ENCODE measurements at regions not wholly inside any gene's neighbourhood (a gene's known extent, or its start where the extent isn't known, plus 50 kb on each side); places are given as distances from the start of the nearest gene placed in this dataset.
A peak's percentile ranks its signal among the peaks of the same experiment; 100 is the strongest.

GRCh38 chr6:91330896-91331295 is 744.0 kb upstream of the MAP3K7 start:
- Histone ChIP-seq H3K4me3 (ENCODE audit: low read length) (no peak overlapping the region), H3K27ac (ENCODE audit: low read length) (no peak overlapping the region), H3K36me3 (ENCODE audit: control insufficient read depth, insufficient read depth, low read length) (no peaks in the 10 kb centered on the region), H3K4me1 (ENCODE audit: control insufficient read depth, insufficient read depth, low read length) (no peaks in the 10 kb centered on the region), H3K9me3 (ENCODE audit: control insufficient read depth, low read depth, low read length) (no peaks in the 10 kb centered on the region), H3K27me3 (ENCODE audit: control insufficient read depth, insufficient read depth, low read length) (no peaks in the 10 kb centered on the region)
- no peak for DNase-seq
- 80% methylated on average over 1 of the region's 1 CpG for WGBS (ENCODE audit: insufficient coverage, low lambda C conversion rate)

DNA sequence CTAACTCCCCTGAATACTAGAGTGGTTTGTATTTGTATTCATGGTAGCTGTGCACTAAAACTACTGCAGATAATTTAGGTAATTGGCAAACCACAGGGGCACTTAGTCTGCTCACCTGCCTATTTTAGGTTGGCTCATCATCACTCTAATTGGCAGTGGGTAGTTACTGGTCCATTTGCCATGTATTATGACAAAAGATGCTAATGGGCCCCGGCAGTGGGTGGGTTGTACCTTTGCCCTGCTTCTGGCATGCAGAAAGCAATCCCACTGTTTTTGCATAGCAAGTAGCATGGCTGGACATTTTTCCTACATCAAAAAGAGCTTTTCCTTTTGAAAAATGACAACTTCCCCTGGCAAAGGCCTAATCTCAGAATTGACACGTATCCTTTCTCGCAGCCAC is 741.4 kb upstream of the MAP3K7 start:
- Histone ChIP-seq H3K27ac (ENCODE audit: low read length) (no peak overlapping the region), H3K4me3 (ENCODE audit: low read length) (no peak overlapping the region), H3K9me3 (ENCODE audit: control insufficient read depth, low read depth, low read length) (no peaks in the 10 kb centered on the region), H3K36me3 (ENCODE audit: control insufficient read depth, insufficient read depth, low read length) (no peaks in the 10 kb centered on the region), H3K4me1 (ENCODE audit: control insufficient read depth, insufficient read depth, low read length) (no peaks in the 10 kb centered on the region), H3K27me3 (ENCODE audit: control insufficient read depth, insufficient read depth, low read length) (no peaks in the 10 kb centered on the region)
- WGBS (ENCODE audit: insufficient coverage, low lambda C conversion rate), result 100% methylated on average over 2 of the region's 3 CpGs
- no peak for DNase-seq

- H3K4me1 ChIP-seq (ENCODE audit: control insufficient read depth, insufficient read depth, low read length), result no peaks in the 10 kb centered on the region
- WGBS (ENCODE audit: insufficient coverage, low lambda C conversion rate), result 83% methylated on average over 1 of the region's 2 CpGs
- no peaks in the 10 kb centered on the region for H3K36me3 ChIP-seq (ENCODE audit: control insufficient read depth, insufficient read depth, low read length)
- H3K27me3 ChIP-seq (ENCODE audit: control insufficient read depth, insufficient read depth, low read length), result no peaks in the 10 kb centered on the region
- no peak overlapping the region for H3K27ac ChIP-seq (ENCODE audit: low read length)
- DNase-seq, result no peak
- no peak overlapping the region for H3K4me3 ChIP-seq (ENCODE audit: low read length)
- no peaks in the 10 kb centered on the region for H3K9me3 ChIP-seq (ENCODE audit: control insufficient read depth, low read depth, low read length)
Measured at GRCh38 chr6:91324711-91325110, 737.8 kb upstream of the MAP3K7 start.

DNA sequence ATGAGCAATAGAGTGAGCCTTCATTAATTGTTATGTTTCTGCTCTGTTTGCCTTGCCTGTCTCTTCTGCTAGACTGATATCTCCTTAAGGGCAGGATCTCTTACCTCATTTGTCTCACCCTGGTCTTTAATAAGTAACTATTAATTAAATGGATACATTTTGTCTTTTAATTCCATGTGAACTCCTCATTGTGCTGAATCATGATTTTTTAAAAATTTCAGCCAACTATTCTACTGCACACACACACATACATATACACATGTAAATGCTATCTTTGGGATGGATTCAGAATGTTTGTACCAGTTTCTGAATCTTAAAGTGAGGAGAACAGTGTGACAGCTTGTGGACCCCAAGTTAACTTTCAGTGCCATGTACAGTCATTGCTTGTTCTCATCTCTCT is 731.1 kb upstream of the MAP3K7 start:
- H3K9me3 ChIP-seq (ENCODE audit: control insufficient read depth, low read depth, low read length), result no peaks in the 10 kb centered on the region
- H3K27ac ChIP-seq (ENCODE audit: low read length), result no peak overlapping the region
- H3K4me3 ChIP-seq (ENCODE audit: low read length), result no peak overlapping the region
- no peak for DNase-seq
- H3K4me1 ChIP-seq (ENCODE audit: control insufficient read depth, insufficient read depth, low read length), result no peaks in the 10 kb centered on the region
- H3K27me3 ChIP-seq (ENCODE audit: control insufficient read depth, insufficient read depth, low read length), result no peaks in the 10 kb centered on the region
- no peaks in the 10 kb centered on the region for H3K36me3 ChIP-seq (ENCODE audit: control insufficient read depth, insufficient read depth, low read length)

DNA sequence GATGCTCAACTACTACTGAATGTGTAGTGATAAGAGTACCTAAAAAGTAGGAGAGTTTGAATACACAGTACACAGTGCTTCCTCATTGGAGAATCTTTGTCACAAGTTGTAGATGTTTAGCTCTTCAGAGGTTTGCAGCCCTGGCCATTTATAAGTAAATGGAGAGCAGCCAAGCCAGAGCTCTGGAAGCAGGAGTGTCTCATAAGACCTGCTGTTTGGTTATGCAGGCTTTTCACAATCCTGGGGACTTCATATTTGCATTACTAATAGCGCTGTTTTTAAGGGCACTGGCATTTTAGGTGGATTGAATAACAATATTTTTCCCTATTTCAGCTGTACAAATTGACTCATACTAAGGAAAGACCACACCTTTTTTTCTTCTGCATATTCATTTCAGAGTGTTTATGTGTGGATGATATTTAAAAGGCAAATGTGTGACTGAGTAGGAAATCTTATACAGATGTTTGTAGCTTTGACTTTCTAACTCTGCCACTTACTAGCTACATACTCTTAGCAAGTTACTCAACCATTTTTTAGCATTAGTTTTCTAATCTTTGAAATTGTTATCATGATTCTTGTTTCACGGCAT is 730.5 kb upstream of the MAP3K7 start:
- no peak for DNase-seq
- H3K9me3 ChIP-seq (ENCODE audit: control insufficient read depth, low read depth, low read length), result no peaks in the 10 kb centered on the region

GRCh38 chr6:91310178-91310577 is 723.3 kb upstream of the MAP3K7 start:
- 100% methylated on average over 4 of the region's 6 CpGs for WGBS (ENCODE audit: insufficient coverage, low lambda C conversion rate)
- DNase-seq, result no peak
- H3K27me3 ChIP-seq (ENCODE audit: control insufficient read depth, insufficient read depth, low read length), result no peaks in the 10 kb centered on the region
- no peak overlapping the region for H3K4me3 ChIP-seq (ENCODE audit: low read length)
- H3K27ac ChIP-seq (ENCODE audit: low read length), result no peak overlapping the region
- no peaks in the 10 kb centered on the region for H3K4me1 ChIP-seq (ENCODE audit: control insufficient read depth, insufficient read depth, low read length)
- no peaks in the 10 kb centered on the region for H3K36me3 ChIP-seq (ENCODE audit: control insufficient read depth, insufficient read depth, low read length)
- H3K9me3 ChIP-seq (ENCODE audit: control insufficient read depth, low read depth, low read length), result no peaks in the 10 kb centered on the region

More for the DNA sequence above, 730.5 kb upstream of the MAP3K7 start:
- Histone ChIP-seq H3K4me1 (ENCODE audit: control insufficient read depth, insufficient read depth, low read length) (no peaks in the 10 kb centered on the region), H3K4me3 (ENCODE audit: low read length) (no peak overlapping the region), H3K27me3 (ENCODE audit: control insufficient read depth, insufficient read depth, low read length) (no peaks in the 10 kb centered on the region), H3K27ac (ENCODE audit: low read length) (no peak overlapping the region), H3K36me3 (ENCODE audit: control insufficient read depth, insufficient read depth, low read length) (no peaks in the 10 kb centered on the region)
- 50% methylated on average over 1 of the region's 2 CpGs for WGBS (ENCODE audit: insufficient coverage, low lambda C conversion rate)

DNA sequence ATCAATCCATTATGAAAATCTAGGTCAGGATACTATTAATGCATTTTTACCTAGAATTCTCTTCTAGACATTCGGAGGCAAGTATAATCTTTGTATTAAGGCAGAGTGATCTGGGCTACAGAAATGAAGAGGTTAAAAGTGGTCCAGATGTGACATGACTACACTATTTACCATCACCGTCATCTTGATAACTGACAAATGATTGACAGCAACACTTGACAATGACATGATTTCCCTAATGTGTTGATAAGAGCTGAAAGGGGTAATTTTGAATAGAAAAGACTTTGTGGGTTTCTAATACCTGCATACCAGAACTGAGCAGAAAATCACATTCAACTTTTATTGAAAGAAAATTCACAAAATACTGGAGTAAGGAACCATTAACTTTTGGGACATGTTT is 718.9 kb upstream of the MAP3K7 start:
- 67% methylated on average over 2 of the region's 2 CpGs for WGBS (ENCODE audit: insufficient coverage, low lambda C conversion rate)
- Histone ChIP-seq H3K4me3 (ENCODE audit: low read length) (no peak overlapping the region), H3K36me3 (ENCODE audit: control insufficient read depth, insufficient read depth, low read length) (no peaks in the 10 kb centered on the region), H3K27me3 (ENCODE audit: control insufficient read depth, insufficient read depth, low read length) (no peaks in the 10 kb centered on the region), H3K9me3 (ENCODE audit: control insufficient read depth, low read depth, low read length) (peaks cover 4% of the 10 kb centered on the region), H3K27ac (ENCODE audit: low read length) (no peak overlapping the region), H3K4me1 (ENCODE audit: control insufficient read depth, insufficient read depth, low read length) (no peaks in the 10 kb centered on the region)
- no peak for DNase-seq

DNA sequence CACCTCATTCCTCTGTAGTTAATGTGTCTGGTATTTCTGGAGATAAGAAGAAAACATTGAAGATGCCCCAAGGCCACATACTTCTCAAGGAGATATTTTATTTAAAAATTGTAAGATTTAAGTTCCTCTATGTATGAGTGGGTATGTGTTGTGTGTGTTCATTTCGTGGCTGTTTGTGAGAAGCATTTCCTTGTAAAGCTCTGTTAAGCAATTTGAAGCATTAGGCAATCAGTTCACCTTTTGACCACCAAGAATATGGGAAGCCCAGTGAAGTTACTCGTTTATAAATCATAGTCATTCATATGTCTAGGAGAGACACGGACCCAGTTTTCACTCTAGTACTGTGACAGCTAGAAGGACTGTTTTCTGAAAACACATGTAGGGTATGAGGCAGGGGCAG is 717.6 kb upstream of the MAP3K7 start:
- Histone ChIP-seq H3K27me3 (ENCODE audit: control insufficient read depth, insufficient read depth, low read length) (no peaks in the 10 kb centered on the region), H3K4me3 (ENCODE audit: low read length) (no peak overlapping the region), H3K9me3 (ENCODE audit: control insufficient read depth, low read depth, low read length) (peaks cover 4% of the 10 kb centered on the region), H3K4me1 (ENCODE audit: control insufficient read depth, insufficient read depth, low read length) (no peaks in the 10 kb centered on the region), H3K27ac (ENCODE audit: low read length) (no peak overlapping the region), H3K36me3 (ENCODE audit: control insufficient read depth, insufficient read depth, low read length) (no peaks in the 10 kb centered on the region)
- DNase-seq, result peak in 1 of 2 donors; percentile 73
- 40% methylated on average over 1 of the region's 3 CpGs for WGBS (ENCODE audit: insufficient coverage, low lambda C conversion rate)

DNA sequence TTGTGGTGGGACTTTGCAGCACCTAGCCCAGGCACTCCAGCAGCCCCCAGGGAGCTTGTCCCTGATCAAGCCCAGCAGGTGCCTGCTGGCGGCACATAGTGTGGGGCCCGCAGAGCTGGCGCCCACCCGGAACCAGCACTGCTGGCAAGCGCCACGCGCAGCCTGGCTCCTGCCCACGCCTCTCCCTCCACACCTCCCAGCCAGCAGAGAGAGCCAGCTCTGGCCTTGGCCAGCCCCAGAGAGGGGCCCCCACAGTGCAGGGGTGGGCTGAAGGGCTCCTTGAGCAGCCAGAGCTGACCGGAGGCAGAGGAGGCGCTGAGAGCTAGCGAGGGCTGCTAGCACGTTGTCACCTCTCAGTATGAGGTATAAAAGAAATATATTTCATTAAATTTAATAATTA is 716.5 kb upstream of the MAP3K7 start:
- WGBS (ENCODE audit: insufficient coverage, low lambda C conversion rate), result no CpG with 5 or more reads among the region's 12 CpGs
- H3K9me3 ChIP-seq (ENCODE audit: control insufficient read depth, low read depth, low read length), result peaks cover 4% of the 10 kb centered on the region
- H3K27me3 ChIP-seq (ENCODE audit: control insufficient read depth, insufficient read depth, low read length), result no peaks in the 10 kb centered on the region
- H3K36me3 ChIP-seq (ENCODE audit: control insufficient read depth, insufficient read depth, low read length), result no peaks in the 10 kb centered on the region
- H3K27ac ChIP-seq (ENCODE audit: low read length), result no peak overlapping the region
- H3K4me3 ChIP-seq (ENCODE audit: low read length), result no peak overlapping the region
- no peak for DNase-seq
- no peaks in the 10 kb centered on the region for H3K4me1 ChIP-seq (ENCODE audit: control insufficient read depth, insufficient read depth, low read length)

- Histone ChIP-seq H3K4me1 (ENCODE audit: control insufficient read depth, insufficient read depth, low read length) (no peaks in the 10 kb centered on the region), H3K27me3 (ENCODE audit: control insufficient read depth, insufficient read depth, low read length) (no peaks in the 10 kb centered on the region), H3K36me3 (ENCODE audit: control insufficient read depth, insufficient read depth, low read length) (no peaks in the 10 kb centered on the region), H3K27ac (ENCODE audit: low read length) (no peak overlapping the region), H3K9me3 (ENCODE audit: control insufficient read depth, low read depth, low read length) (peaks cover 4% of the 10 kb centered on the region), H3K4me3 (ENCODE audit: low read length) (no peak overlapping the region)
- 17% methylated on average over 1 of the region's 7 CpGs for WGBS (ENCODE audit: insufficient coverage, low lambda C conversion rate)
- DNase-seq, result peak; percentile 13 to 36
Measured at GRCh38 chr6:91299544-91300491, 712.9 kb upstream of the MAP3K7 start.

Measured in large intestine (tissue), 3 donors.